ENCODE measurements at regions not wholly inside any gene's neighbourhood (a gene's known extent, or its start where the extent isn't known, plus 50 kb on each side); places are given as distances from the start of the nearest gene placed in this dataset.

GRCh38 chr7:68697796-68698280 is 900.4 kb upstream of the AUTS2 start:
- TF ChIP-seq, protein P1, sequence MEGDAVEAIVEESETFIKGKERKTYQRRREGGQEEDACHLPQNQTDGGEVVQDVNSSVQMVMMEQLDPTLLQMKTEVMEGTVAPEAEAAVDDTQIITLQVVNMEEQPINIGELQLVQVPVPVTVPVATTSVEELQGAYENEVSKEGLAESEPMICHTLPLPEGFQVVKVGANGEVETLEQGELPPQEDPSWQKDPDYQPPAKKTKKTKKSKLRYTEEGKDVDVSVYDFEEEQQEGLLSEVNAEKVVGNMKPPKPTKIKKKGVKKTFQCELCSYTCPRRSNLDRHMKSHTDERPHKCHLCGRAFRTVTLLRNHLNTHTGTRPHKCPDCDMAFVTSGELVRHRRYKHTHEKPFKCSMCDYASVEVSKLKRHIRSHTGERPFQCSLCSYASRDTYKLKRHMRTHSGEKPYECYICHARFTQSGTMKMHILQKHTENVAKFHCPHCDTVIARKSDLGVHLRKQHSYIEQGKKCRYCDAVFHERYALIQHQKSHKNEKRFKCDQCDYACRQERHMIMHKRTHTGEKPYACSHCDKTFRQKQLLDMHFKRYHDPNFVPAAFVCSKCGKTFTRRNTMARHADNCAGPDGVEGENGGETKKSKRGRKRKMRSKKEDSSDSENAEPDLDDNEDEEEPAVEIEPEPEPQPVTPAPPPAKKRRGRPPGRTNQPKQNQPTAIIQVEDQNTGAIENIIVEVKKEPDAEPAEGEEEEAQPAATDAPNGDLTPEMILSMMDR (IDR thresholded peaks at IDR 0.05 in 4 of 5, conservative IDR thresholded peaks at IDR 0.05 in 1 of 5) = no peak
- no peak for TF ChIP-seq POLR2A (IDR thresholded peaks at IDR 0.05)

All from gastrocnemius medialis (tissue), 4 donors.